Chondrocyte (in vitro differentiated cells): ENCODE measurements at regions not wholly inside any gene's neighbourhood (a gene's known extent, or its start where the extent isn't known, plus 50 kb on each side); places are given as distances from the start of the nearest gene placed in this dataset.

ENCODE experiments used
- DNase-seq: peaks from one replicate; pipeline ENCODE4 v3.0.0; 2021; ENCODE audit warnings: mixed read lengths, low spot score
- H3K27ac Mint-ChIP-seq: one replicate; pipeline ENCODE4 v1.8.0; 2021; ENCODE audit warnings: mild to moderate bottlenecking, moderate library complexity, mixed read lengths; ENCODE audit not compliant: unreplicated experiment
- H3K27me3 Mint-ChIP-seq: 2 replicates; pipeline ENCODE4 v1.8.0; 2021; ENCODE audit warnings: low read depth, mixed read lengths
- H3K36me3 Mint-ChIP-seq: 2 replicates; pipeline ENCODE4 v1.8.0; 2021; ENCODE audit warnings: low read depth, mixed read lengths
- H3K4me1 Mint-ChIP-seq: 2 replicates; pipeline ENCODE4 v1.8.0; 2021; ENCODE audit warnings: low read depth, mild to moderate bottlenecking, mixed read lengths
- H3K4me3 Mint-ChIP-seq: one replicate; pipeline ENCODE4 v1.8.0; 2021; ENCODE audit warnings: mild to moderate bottlenecking, moderate library complexity, mixed read lengths; ENCODE audit not compliant: unreplicated experiment
- H3K9me3 Mint-ChIP-seq: 2 replicates; pipeline ENCODE4 v1.8.0; 2021; ENCODE audit warnings: low read depth, mixed read lengths
- CTCF ChIP-seq: fragments of 200-600 bp; sonication (generic); IDR thresholded peaks from 2 replicates; pipeline ENCODE4 v1.5.0; 2021; ENCODE audit warnings: antibody characterized with exemption, mild to moderate bottlenecking, moderate library complexity

- no peaks in the 10 kb centered on the region for H3K36me3 Mint-ChIP-seq
- no peaks in the 10 kb centered on the region for H3K4me1 Mint-ChIP-seq
- no peak for TF ChIP-seq CTCF
- DNase-seq: no peak
- no peak overlapping the region for H3K4me3 Mint-ChIP-seq
- H3K27me3 Mint-ChIP-seq: no peaks in the 10 kb centered on the region
- no peaks in the 10 kb centered on the region for H3K9me3 Mint-ChIP-seq
- no peak overlapping the region for H3K27ac Mint-ChIP-seq
These were observed 257.3 kb downstream of the MYCN start for GRCh38 chr2:16197504-16198147.

- H3K9me3 Mint-ChIP-seq: no peaks in the 10 kb centered on the region
- H3K27ac Mint-ChIP-seq: no peak overlapping the region
- no peaks in the 10 kb centered on the region for H3K36me3 Mint-ChIP-seq
- DNase-seq: no peak
- no peak for TF ChIP-seq CTCF
- H3K4me3 Mint-ChIP-seq: no peak overlapping the region
- no peaks in the 10 kb centered on the region for H3K27me3 Mint-ChIP-seq
- no peaks in the 10 kb centered on the region for H3K4me1 Mint-ChIP-seq
These were observed 256.5 kb downstream of the MYCN start for GRCh38 chr2:16196687-16197503.

GRCh38 chr2:16195681-16196070 is 255.3 kb downstream of the MYCN start:
- Mint-ChIP-seq H3K9me3 (no peaks in the 10 kb centered on the region), H3K36me3 (no peaks in the 10 kb centered on the region), H3K4me3 (no peak overlapping the region), H3K4me1 (no peaks in the 10 kb centered on the region), H3K27ac (no peak overlapping the region), H3K27me3 (peaks cover under 1% of the 10 kb centered on the region)
- TF ChIP-seq CTCF: no peak
- no peak for DNase-seq

DNA sequence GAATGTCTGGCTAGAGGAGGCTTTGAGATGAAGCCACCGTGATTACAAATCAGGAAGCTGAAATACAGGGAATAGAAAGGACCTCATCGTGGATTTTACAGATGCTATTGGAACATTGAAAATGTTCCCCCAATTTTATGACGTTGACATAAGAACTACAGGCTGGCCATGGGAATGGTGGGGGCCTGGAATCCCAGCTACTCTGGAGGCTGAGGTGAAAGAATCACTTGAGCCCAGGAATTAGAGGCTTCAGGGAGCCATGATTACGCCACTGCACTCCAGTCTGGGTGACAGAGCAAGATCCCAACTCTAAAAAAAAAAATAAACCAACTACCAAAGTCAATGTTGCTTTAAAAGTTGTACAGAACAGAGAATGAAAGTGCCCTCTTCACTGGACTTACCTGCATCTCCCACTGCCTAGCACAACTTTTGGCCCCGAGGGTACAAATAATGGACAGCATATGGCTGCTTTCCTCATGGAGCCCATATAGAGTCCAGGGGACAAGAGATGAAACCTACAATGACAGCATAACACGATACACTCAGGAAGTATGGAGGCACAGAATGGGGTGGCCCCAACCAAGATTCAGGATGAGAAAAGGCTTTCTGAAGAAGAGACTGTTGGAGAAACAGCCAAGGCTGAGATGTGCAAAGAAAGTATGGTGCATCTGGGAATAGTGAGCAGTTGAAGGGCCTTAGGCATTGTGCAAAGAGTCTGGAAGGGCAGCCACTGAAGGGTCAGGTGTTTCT is 254.8 kb downstream of the MYCN start:
- H3K9me3 Mint-ChIP-seq: no peaks in the 10 kb centered on the region
- H3K4me3 Mint-ChIP-seq: no peak overlapping the region

More for the DNA sequence above, 254.8 kb downstream of the MYCN start:
- DNase-seq: no peak
- H3K27ac Mint-ChIP-seq: no peak overlapping the region
- H3K36me3 Mint-ChIP-seq: no peaks in the 10 kb centered on the region
- peaks cover 3% of the 10 kb centered on the region for H3K27me3 Mint-ChIP-seq
- no peaks in the 10 kb centered on the region for H3K4me1 Mint-ChIP-seq
- TF ChIP-seq CTCF: no peak
